PC-3 (cell line): ENCODE measurements at regions not wholly inside any gene's neighbourhood (a gene's known extent, or its start where the extent isn't known, plus 50 kb on each side); places are given as distances from the start of the nearest gene placed in this dataset.

Experiments used
- ATAC-seq: fragments of 200-7000 bp; cut with Tn5 transposase; 2 replicates; pipeline ENCODE4 v1.9.1; 2020; ENCODE audit warnings: mild to moderate bottlenecking, moderate library complexity
- BruUV-seq: library from RNA; stranded (reverse); fragments of 400-500 nt; replicated peaks from 2 replicates; lab custom pipeline; 2021; lab: Mats Ljungman, UMichigan
- CTCF ChIA-PET: fragments of 300-600 bp; sonication (Branson Sonifier 250); formaldehyde crosslinking; loops from one replicate; lab custom pipeline; 2022; ENCODE audit warnings: antibody characterized with exemption; lab: Charles Lee
- POLR2A ChIA-PET: fragments of 300-600 bp; sonication (Branson Sonifier 250); formaldehyde crosslinking; loops from one replicate; lab custom pipeline; 2022; ENCODE audit warnings: antibody characterized with exemption; ENCODE audit not compliant: unreplicated experiment; lab: Charles Lee
- DNase-seq: peaks from one replicate; pipeline ENCODE4 v3.0.0-alpha.2; 2015
- H2AFZ ChIP-seq: fragments of 300-600 bp; sonication (generic); 2 replicates; pipeline ENCODE4 v1.6.0; 2016; ENCODE audit warnings: antibody characterized with exemption, low read length
- H3F3A ChIP-seq: fragments of 300-600 bp; sonication (generic); one replicate; pipeline ENCODE4 v1.6.0; 2017; ENCODE audit warnings: antibody characterized with exemption, low read length, control low read depth, mild to moderate bottlenecking; ENCODE audit not compliant: unreplicated experiment
- H3K27ac ChIP-seq: fragments of 300-600 bp; sonication (generic); 2 replicates; pipeline ENCODE4 v1.5.1; 2016; ENCODE audit warnings: mild to moderate bottlenecking, low read length
- H3K27me3 ChIP-seq: fragments of 300-600 bp; sonication (generic); 2 replicates; pipeline ENCODE4 v1.6.1; 2016; ENCODE audit warnings: low read length, mixed read lengths
- H3K36me3 ChIP-seq: fragments of 300-600 bp; sonication (generic); 2 replicates; pipeline ENCODE4 v1.6.1; 2016; ENCODE audit warnings: low read depth, mixed run types, low read length, mixed read lengths
- H3K4me1 ChIP-seq: fragments of 300-600 bp; sonication (generic); 2 replicates; pipeline ENCODE4 v1.5.1; 2016; ENCODE audit warnings: low read length; ENCODE audit not compliant: insufficient read depth
- H3K4me2 ChIP-seq: fragments of 300-600 bp; sonication (generic); 2 replicates; pipeline ENCODE4 v1.6.0; 2016; ENCODE audit warnings: low read length
- H3K4me3 ChIP-seq: fragments of 300-600 bp; sonication (generic); 2 replicates; pipeline ENCODE4 v1.5.1; 2016; ENCODE audit warnings: mild to moderate bottlenecking, low read length, mixed read lengths
- H3K79me2 ChIP-seq: fragments of 300-600 bp; sonication (generic); 2 replicates; pipeline ENCODE4 v1.6.1; 2017; ENCODE audit warnings: low read length, mixed read lengths
- H3K9ac ChIP-seq: fragments of 300-600 bp; sonication (generic); 2 replicates; pipeline ENCODE4 v1.6.0; 2016; ENCODE audit warnings: mild to moderate bottlenecking, low read length
- H3K9me2 ChIP-seq: fragments of 300-600 bp; sonication (generic); replicated peaks from 2 replicates; pipeline ENCODE4 v1.6.1; 2016; ENCODE audit warnings: mixed run types, low read length, mixed read lengths
- H3K9me3 ChIP-seq: fragments of 300-600 bp; sonication (generic); 2 replicates; pipeline ENCODE4 v1.6.1; 2016; ENCODE audit warnings: low read length, mixed read lengths
- H4K20me1 ChIP-seq: fragments of 300-600 bp; sonication (generic); 2 replicates; pipeline ENCODE4 v1.6.1; 2016; ENCODE audit warnings: low read length, mixed read lengths
- CTCF ChIP-seq: fragments of 300-600 bp; sonication (generic); conservative IDR thresholded peaks from 2 replicates; pipeline ENCODE4 v1.5.1; 2017; ENCODE audit warnings: antibody characterized with exemption, low read depth, mild to moderate bottlenecking, low read length
- EZH2 ChIP-seq: fragments of 300-600 bp; sonication (generic); IDR thresholded peaks from one replicate; pipeline ENCODE4 v1.6.1; 2017; ENCODE audit warnings: antibody characterized with exemption, mild to moderate bottlenecking, low read length; ENCODE audit not compliant: unreplicated experiment
- EZH2phosphoT487 ChIP-seq: fragments of 300-600 bp; sonication (generic); IDR thresholded peaks from 2 replicates; pipeline ENCODE4 v1.6.1; 2018; ENCODE audit warnings: mild to moderate bottlenecking, antibody characterized with exemption, low read length, borderline replicate concordance
- intact Hi-C: fragments of 100-400 bp; cut with micrococcal nuclease; formaldehyde crosslinking; loops from 2 replicates; pipeline ENCODE4 v1.9.0; 2023

DNA sequence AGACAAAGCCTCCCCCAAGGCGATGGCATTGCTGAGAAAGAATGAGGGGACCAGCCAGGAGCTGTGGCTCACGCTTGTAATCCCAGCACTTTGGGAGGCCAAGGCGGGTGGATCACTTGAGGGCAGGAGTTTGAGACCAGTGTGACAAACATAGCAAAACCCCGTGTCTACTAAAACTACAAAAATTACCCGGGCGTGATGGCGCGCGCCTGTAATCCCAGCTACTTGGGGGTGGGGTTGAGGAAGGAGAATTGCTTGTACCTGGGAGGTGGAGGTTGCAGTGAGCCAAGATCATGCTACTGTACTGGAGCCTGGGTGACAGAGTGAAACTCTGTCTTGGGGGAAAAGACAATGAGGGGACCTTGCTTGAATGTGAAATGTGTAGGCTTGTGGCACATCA lies 402.4 kb upstream of the C2CD4B start:
- Histone ChIP-seq H3K27ac (no peak overlapping the region), H3K4me2 (no peak overlapping the region), H3K27me3 (no peaks in the 10 kb centered on the region), H3K36me3 (no peaks in the 10 kb centered on the region), H4K20me1 (no peaks in the 10 kb centered on the region), H3F3A (no peaks in the 10 kb centered on the region), H3K9me2 (no peaks in the 10 kb centered on the region), H3K4me3 (no peak overlapping the region), H2AFZ (no peak overlapping the region), H3K9ac (no peak overlapping the region), H3K9me3 (no peaks in the 10 kb centered on the region), H3K79me2 (no peaks in the 10 kb centered on the region), H3K4me1 (peaks cover 33% of the 10 kb centered on the region)
- no TSS peak for BruUV-seq
- TF ChIP-seq CTCF (no peak), EZH2phosphoT487 (no peak), EZH2 (no peak)
- intact Hi-C loops, result loop anchor here (10.0 kb wide), 1 partner anchor 177 kb away; no protein-coding TSS in a partner anchor
- CTCF ChIA-PET, result no interaction called here
- POLR2A ChIA-PET, result no interaction called here
- no peak for DNase-seq
- no peak for ATAC-seq

- no TSS peak for BruUV-seq
- CTCF ChIA-PET, result no interaction called here
- H2AFZ ChIP-seq, result no peak overlapping the region
- H4K20me1 ChIP-seq, result no peaks in the 10 kb centered on the region
- peaks cover 33% of the 10 kb centered on the region for H3K4me1 ChIP-seq
- DNase-seq (no peak), ATAC-seq (no peak)
- H3K79me2 ChIP-seq, result no peaks in the 10 kb centered on the region
- H3K4me3 ChIP-seq, result no peak overlapping the region
- no peak overlapping the region for H3K27ac ChIP-seq
- H3K9me3 ChIP-seq, result no peaks in the 10 kb centered on the region
- POLR2A ChIA-PET, result no interaction called here
- H3K36me3 ChIP-seq, result no peaks in the 10 kb centered on the region
- H3K9me2 ChIP-seq, result no peaks in the 10 kb centered on the region
- H3K4me2 ChIP-seq, result no peak overlapping the region
- intact Hi-C loops, result loop anchor here (10.0 kb wide), 1 partner anchor 177 kb away; no protein-coding TSS in a partner anchor
- H3F3A ChIP-seq, result no peaks in the 10 kb centered on the region
- H3K9ac ChIP-seq, result no peak overlapping the region
- no peaks in the 10 kb centered on the region for H3K27me3 ChIP-seq
- TF ChIP-seq EZH2phosphoT487 (no peak), EZH2 (no peak), CTCF (no peak)
These were observed 402.9 kb upstream of the C2CD4B start for GRCh38 chr15:62568004-62568403.

- no peak for ATAC-seq
- no peak overlapping the region for H2AFZ ChIP-seq
- CTCF ChIA-PET, result no interaction called here
- no peak for DNase-seq
- no peak for TF ChIP-seq CTCF
- TF ChIP-seq EZH2, result no peak
- no peak for TF ChIP-seq EZH2phosphoT487
- no peaks in the 10 kb centered on the region for H3K9me2 ChIP-seq
- no peaks in the 10 kb centered on the region for H3K27me3 ChIP-seq
- no peaks in the 10 kb centered on the region for H3F3A ChIP-seq
- POLR2A ChIA-PET, result no interaction called here
- BruUV-seq, result no TSS peak
- intact Hi-C loops, result loop anchor here (10.0 kb wide), 1 partner anchor 176 kb away; no protein-coding TSS in a partner anchor
- no peaks in the 10 kb centered on the region for H3K36me3 ChIP-seq
- H3K4me2 ChIP-seq, result no peak overlapping the region
- no peak overlapping the region for H3K27ac ChIP-seq
- H3K4me1 ChIP-seq, result peaks cover 33% of the 10 kb centered on the region
- H3K4me3 ChIP-seq, result no peak overlapping the region
- no peaks in the 10 kb centered on the region for H4K20me1 ChIP-seq
- H3K79me2 ChIP-seq, result no peaks in the 10 kb centered on the region
- no peaks in the 10 kb centered on the region for H3K9me3 ChIP-seq
- no peak overlapping the region for H3K9ac ChIP-seq
These were observed 403.6 kb upstream of the C2CD4B start for GRCh38 chr15:62568702-62569101.
